Esophagus muscularis mucosa (tissue), 4 donors: ENCODE measurements at regions not wholly inside any gene's neighbourhood (a gene's known extent, or its start where the extent isn't known, plus 50 kb on each side); places are given as distances from the start of the nearest gene placed in this dataset.

Experiments used
- EP300 ChIP-seq: sonication (generic); formaldehyde crosslinking; IDR thresholded peaks from one replicate; pipeline ENCODE4 v1.6.1; 2017; ENCODE audit warnings: antibody characterized with exemption
- POLR2A ChIP-seq: fragments of 450-650 bp; IDR thresholded peaks from one replicate; pipeline ENCODE4 v1.6.1; 2017; ENCODE audit warnings: antibody characterized with exemption, moderate library complexity, mild to moderate bottlenecking, low read depth
- POLR2AphosphoS5 ChIP-seq, 2 donors: sonication (generic); formaldehyde crosslinking; IDR thresholded peaks; one replicate each; pipeline ENCODE4 v1.6.1; 2017; ENCODE audit warnings: antibody characterized with exemption in 2 of 2
- TF ChIP-seq, protein P1 (sequence below), 3 experiments: fragments of 200-600 bp in 2 of 3; fragments of 450-650 bp in 1 of 3; sonication (generic) in 2 of 3; IDR thresholded peaks; one replicate each; pipeline ENCODE4 v1.5.1; 2017 to 2019; ENCODE audit warnings: antibody characterized with exemption in 3 of 3, mild to moderate bottlenecking in 2 of 3, moderate library complexity in 1 of 3

- TF ChIP-seq, protein P1, sequence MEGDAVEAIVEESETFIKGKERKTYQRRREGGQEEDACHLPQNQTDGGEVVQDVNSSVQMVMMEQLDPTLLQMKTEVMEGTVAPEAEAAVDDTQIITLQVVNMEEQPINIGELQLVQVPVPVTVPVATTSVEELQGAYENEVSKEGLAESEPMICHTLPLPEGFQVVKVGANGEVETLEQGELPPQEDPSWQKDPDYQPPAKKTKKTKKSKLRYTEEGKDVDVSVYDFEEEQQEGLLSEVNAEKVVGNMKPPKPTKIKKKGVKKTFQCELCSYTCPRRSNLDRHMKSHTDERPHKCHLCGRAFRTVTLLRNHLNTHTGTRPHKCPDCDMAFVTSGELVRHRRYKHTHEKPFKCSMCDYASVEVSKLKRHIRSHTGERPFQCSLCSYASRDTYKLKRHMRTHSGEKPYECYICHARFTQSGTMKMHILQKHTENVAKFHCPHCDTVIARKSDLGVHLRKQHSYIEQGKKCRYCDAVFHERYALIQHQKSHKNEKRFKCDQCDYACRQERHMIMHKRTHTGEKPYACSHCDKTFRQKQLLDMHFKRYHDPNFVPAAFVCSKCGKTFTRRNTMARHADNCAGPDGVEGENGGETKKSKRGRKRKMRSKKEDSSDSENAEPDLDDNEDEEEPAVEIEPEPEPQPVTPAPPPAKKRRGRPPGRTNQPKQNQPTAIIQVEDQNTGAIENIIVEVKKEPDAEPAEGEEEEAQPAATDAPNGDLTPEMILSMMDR (IDR thresholded peaks at IDR 0.05), result no peak
- TF ChIP-seq POLR2AphosphoS5 (IDR thresholded peaks at IDR 0.05) (no peak), EP300 (no peak), POLR2A (no peak)
Measured at GRCh38 chr6:144580039-144580438, 294.9 kb downstream of the UTRN start.
